ENCODE measurements at regions not wholly inside any gene's neighbourhood (a gene's known extent, or its start where the extent isn't known, plus 50 kb on each side); places are given as distances from the start of the nearest gene placed in this dataset.

DNA sequence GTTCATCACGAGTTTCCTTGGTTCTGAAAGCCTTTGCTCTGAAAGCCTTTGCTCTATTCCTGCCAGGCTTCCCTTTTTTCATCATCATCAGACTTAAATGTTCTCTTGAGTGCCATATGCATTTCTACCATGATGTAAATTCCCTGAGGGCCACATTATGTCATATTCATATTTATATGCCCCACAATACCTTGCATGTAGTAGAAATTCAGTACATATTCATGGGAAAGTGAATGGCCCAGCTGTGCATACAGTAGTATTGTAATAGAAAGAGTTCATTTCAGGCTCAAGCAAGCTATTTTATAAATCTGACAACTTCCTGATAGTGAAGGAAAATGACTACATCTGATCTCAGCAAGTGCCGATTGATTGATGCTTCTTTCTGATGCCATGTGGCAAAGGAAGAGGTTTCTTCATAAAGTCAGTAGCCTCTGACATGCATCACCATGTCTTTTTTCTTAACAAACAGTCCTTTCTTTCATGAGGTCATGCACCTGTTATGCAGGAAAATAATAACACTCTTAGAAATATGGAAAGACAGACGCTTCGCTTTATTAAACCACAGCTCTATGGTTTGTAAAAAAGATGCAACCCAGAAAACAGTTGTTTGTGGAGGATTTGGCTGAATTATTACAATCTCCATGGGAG lies 308.7 kb downstream of the SAMD5 start:
- no peak for DNase-seq (ENCODE audit: low spot score)

DNA sequence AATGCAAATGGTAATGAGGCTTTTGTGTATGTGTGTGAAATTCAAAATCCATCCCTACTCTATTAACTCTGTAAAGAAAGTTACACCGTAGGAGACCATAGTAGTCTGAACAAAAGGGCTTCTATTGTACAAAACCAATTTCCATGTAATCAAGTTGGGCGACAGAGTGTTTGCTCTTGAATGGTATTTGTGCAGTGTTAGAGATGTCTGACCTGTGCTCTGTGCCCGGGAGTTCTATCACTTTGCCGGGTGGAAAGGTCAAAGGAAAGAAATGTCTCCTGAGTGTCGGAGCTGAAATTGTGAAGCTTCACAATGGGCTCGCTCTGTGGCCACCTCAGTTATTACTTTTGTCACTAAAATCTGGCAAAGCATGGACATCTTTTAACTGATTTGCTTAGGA lies 312.0 kb downstream of the SAMD5 start:
- DNase-seq (ENCODE audit: low spot score): no peak

DNA sequence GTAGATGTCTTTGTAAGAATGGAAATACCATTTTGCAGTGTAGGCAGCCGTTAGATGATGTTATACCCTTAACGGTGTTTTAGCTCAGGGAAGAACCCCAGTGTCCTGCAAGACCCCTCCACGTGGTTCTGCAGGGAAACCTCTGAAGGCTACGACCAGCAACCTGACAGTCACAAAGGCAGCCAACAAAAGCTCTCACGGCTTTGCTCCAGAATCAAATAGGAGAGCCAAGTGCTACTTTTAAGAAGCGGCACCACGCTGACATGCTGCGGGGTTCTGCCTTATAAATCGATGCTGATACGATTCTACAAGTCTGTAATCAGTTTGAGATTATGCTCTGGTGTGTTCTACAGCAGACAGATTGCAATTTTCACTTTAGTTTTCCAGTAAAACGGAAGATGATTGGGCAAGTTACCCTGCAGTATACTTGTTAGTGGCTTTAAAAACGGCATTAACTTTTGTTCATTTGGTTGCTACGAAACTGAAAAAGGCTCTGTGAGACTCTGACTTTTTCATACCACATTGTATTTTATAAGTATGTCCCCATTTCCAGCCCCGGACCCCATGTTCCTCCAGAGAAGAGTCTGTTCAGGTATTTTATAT lies 312.9 kb downstream of the SAMD5 start:
- DNase-seq (ENCODE audit: low spot score): no peak

DNA sequence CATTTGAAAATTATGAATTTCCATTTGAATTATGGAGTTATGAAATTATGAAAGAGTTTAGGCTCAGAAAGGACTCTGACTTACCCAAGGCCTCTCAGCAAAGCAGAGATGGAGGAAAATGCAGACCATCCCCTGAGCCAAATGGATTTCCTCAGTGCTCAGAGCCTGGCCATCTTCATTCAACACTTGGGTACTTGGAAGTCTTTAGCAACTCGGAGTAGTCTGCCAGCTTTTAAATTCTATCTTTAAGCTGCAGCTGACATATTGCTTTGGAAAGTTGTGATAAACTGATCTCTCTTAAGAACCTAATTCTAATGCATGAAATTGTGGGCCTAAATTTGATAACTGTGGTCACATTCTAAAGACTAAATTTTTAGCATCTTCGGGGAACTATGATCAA lies 315.4 kb downstream of the SAMD5 start:
- DNase-seq (ENCODE audit: low spot score): no peak

DNA sequence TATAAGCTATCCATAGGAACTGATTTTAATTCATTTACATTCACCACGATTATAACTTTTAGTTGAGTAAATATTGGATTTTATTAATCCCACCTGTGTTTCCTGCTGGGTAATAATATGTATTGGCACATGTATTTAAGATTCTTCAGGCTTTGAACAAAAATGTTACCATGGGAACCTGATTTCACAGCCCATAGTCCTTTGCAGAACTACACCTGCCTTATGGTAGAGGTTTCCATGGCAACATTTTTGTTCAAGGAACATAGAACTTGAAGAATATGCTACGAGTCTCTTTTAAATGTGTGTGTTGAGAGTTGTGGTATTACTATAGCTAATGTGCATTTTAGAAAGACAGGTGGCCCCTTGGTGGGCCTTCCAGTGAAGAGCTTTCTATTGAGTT lies 317.4 kb downstream of the SAMD5 start:
- no peak for DNase-seq (ENCODE audit: low spot score)

DNA sequence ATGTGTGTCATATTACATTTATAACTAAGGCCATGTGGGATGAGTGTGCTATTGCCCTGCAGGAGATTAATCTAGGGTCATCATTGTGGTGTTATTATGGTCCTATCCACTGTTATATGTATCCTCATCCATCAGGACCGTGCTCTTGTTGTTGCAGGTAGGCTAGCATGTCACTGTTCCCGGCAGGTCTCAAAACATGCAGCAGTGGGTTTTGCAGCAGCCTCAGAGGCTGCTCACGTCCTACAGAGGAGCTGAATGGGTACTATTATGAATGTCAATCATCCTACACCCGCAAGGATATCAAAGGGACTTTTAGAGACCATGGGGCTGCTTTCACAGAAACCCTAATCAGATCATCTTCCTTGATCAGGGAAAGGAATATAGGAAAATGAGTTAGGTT lies 318.2 kb downstream of the SAMD5 start:
- no peak for DNase-seq (ENCODE audit: low spot score)

DNA sequence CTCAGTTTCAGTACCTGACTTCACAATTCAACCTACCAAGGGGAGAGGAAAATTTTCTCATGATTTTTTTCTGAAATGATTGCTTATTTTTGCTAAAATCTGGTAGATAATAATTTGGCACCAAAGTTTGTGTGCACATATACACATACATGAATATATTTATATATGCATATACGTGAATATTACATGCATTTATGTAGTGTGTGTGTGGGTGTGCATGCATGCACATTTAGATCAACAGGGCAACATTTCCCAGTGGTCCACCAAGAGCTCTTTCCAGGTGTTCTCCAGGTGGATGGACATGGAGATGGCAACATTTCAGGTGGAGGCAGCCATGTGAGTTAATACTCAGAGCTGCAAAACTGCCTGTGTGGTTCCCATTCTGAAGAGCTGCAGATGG lies 320.9 kb downstream of the SAMD5 start:
- no peak for DNase-seq (ENCODE audit: low spot score)

DNA sequence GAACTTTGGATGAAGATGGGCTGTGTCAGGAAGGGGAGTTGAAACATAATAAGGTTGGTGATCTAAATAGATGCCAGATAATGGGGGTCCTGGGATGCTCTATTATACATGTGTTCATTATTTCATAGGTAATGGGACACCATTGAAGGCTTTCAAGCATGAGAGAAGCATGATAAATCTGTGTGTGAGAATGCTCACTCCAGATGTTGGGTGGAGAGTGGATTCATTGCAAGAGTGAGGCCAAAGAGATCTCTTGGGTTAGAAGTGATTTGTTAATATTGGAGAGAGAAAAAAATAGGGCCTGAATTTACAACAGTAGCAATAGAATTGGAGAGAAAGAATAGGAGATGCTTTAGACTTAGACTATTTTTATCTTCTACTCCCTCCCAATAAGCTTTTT lies 321.3 kb downstream of the SAMD5 start:
- DNase-seq (ENCODE audit: low spot score): no peak

DNA sequence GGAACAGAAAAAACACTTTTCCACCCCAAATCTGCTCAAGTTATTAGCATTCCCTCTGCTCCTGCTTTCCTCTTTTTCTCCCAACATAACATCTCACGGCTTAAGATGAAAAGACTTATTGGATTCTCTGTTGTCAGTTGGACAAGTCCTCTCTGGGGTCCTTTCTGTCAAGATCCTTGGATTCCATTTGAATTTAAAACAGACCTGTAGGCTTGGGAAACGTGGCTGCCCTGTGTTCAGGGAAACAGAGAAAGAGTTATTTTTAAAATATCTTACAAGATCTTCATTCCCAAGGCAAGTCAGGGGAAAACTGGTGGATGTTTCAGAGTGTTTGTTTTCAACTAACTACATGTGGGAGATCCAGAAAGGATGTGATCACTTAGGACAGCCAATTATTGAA lies 322.9 kb downstream of the SAMD5 start:
- no peak for DNase-seq (ENCODE audit: low spot score)

DNA sequence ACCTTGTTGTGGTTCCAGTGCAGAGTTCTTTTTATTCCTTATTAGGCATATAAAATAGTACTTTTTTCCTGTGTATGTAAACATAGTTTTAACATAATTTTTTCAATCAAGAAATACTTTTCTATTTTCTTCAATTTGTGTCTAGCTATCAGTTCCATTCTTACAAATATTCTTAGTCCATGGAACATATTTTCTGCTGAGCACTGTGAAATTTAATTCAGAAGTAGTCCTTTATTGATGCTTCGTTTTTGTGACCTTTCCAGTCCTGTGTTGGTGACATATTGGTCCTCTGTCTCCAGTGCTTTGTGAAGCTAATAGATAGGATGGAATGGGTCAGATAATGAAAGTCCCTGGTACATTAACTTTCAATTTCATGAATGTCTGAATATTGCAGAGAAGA lies 325.1 kb downstream of the SAMD5 start:
- DNase-seq (ENCODE audit: low spot score): no peak

DNA sequence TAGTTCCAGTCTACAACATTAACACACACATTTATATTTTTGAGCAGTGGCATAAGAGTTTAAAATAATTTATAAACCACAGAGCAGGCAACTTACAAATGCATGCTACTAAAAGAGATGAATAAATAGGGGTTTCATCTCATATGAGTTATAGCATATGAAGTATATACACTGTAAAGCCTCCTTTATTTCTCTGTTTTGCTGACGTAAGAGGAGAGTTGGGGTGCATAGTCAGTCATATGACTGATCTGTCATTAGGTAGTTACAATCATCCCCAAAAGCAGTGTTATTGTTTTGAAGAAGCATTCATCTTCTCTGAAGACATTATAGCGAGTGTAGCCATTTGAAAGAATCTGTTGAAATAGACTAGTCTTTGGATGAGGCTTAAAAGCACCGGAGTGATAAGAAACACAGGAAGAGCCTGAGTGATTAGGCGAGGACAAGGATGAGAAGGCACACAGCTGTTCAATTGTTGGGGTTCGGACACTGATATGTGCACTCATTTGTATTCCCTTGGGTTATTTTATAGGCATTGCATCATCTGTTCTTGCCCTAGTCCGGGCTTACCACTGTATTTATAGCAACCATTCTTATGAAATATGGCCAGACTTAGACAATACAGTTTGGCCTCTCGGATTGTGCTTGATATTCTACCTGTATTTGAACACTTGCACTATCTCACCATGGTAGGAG lies 325.7 kb downstream of the SAMD5 start:
- DNase-seq (ENCODE audit: low spot score): no peak

DNA sequence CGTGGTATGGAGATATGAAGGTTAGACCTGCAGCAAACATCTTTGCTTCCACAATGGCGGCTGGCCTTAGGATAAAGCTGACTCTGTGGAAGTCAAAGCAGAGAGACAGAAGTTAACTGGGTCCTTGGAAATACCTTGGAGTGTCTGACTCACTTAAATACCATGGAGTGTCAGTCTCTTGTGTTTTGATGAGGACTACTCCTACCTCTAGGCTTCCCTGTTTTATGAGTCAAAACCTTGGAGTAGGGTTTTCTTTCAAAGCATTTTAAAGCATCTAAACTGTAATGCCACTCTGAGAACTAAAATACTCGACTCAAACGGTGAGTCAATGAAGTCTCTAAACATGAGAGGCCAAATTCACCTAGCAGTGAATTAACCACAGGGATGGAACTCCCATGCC lies 329.1 kb downstream of the SAMD5 start:
- no peak for DNase-seq (ENCODE audit: low spot score)

DNA sequence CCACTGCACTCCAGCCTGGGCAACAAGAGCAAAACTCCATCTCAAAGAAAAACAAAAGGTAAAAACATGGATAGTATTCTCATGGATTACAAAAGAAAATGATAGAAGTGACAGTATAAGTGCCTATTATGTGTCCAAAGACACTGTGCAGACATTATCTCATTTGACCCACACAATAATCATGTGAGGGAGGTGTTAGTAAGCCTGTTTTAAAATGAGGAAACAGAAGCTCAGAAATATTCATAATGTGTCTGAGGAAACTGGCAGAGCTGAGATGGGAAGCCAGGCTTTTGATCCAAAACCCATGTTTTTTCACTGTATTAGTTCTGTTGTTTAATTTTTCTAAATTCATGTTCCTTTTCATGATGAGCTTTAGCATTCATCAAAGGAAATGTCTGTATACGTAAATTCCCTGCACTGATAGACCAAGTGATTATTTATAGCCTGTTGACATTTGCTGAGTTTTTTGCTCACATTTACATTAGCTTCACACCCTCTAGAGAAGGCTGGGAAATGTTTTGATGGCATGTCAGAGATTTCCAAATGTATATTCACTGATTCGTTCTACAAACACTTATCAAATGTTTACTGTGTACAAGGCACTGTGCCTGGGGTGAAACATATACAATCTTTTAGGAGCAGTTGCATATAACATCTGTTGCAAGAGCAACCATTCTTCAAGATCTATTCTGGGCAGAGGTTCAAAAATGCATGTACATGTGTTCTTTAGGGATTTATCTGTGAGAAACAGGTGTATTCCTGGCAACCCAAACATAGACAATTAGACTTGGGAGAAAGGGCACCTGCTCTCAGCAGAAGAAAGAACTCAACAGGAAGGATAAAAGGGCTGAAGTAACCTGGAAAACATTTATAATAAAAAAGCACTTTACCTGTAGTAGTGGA lies 331.5 kb downstream of the SAMD5 start:
- DNase-seq (ENCODE audit: low spot score): no peak

DNA sequence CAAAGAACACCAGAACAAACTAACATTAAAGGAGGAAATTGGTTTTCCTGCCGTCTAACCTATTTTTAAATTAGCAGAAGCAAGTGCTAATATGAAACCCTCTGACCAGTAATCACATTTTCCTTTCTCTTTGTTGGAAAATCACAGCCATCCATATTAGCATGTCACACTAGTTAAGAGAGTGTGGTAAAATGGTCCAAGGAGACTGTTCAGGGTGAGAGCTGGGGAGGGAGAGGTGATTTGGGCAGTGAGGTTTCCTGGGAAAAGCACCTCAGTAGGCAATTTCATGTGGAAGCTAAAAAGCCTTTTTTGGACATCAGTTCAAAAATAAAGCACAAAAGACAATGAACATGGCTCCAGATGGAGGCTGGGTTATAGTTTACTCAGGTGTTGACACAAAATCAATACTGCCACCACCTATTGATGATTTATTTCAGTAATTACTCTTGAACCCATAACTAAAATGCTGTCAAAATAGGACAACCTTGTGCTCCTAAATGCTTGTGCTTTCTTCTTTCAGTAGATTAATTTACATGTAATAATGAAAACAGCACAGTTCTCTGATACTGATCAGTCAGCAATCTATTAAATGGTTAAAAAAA lies 333.2 kb downstream of the SAMD5 start:
- no peak for DNase-seq (ENCODE audit: low spot score)

DNA sequence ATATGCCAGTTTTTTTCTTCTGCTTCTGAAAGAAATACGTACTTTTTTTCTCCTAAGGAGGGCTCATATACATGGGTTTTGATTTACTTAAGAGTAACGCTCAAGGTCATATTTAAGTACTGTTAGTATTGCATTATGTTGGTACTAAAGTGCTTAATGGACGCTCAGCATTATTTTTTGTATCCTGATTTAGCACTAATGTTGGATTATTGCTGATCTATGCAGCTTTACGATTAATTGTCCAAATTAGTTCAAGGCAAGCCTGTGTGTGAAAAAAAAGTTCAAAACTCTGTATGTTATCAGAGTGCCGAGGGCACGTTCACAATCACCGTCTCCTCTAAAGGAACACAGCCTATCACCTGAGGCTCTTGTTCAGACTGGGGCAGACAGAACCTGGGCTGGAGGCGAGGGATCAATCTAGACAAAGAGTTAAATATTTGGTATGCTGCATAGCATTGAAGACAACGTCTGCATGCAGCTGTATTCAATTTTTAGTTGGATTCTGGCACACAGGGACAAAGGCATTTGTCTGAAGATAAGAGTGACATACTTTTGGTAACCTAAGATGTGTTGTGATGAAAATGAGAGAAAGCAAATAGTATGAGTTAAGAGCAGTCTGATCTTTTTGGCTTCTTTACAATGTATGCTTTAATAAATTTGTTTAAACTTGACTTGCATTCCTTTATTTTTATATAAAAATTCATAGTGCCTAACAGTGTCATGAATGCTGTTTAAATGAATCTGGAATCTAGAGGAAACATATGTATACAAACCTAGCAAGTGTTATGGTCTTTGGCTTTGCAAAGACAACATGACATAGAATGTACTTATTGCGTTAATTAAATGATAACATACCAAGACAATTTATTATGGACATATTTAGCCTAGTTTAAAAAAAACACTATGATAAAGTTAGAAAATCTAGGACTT lies 341.2 kb downstream of the SAMD5 start:
- DNase-seq (ENCODE audit: low spot score): no peak

DNA sequence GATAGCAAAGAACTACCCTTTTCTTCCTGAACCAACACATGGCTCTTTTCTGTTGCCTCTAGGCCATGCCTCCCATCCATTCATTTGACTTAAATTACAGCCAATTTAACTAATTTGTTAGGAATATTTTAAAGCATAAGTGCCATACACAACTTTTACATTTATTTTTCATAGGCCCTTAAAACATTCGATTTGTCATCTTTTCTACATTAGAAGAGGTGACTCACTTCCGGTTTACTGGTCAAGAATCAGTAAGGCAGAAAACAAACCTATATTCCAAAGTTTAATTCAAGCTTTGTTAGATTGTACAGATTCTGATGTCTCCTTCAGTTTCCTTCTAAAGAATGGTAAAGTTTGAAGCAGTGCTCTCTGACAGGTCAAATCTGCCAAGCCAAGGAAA lies 344.3 kb downstream of the SAMD5 start:
- no peak for DNase-seq (ENCODE audit: low spot score)

DNA sequence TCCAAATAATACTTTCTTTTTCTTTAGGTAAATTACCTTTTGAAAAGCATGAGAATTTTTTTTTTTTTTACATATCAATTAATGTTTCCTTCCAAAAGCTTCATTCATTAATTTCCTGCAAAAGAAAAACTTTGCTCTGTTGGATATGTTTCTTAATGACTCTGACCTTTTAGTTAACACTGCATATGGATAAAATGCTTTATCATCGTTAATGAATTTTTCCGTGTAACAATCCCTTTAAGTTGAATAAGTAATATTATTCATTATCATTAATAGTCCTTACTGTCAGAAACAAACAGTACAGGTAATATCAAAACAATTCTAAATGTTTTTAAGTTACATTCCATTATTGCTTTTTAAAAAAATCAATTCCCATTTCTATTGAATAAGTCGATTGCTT lies 345.1 kb downstream of the SAMD5 start:
- no peak for DNase-seq (ENCODE audit: low spot score)

DNA sequence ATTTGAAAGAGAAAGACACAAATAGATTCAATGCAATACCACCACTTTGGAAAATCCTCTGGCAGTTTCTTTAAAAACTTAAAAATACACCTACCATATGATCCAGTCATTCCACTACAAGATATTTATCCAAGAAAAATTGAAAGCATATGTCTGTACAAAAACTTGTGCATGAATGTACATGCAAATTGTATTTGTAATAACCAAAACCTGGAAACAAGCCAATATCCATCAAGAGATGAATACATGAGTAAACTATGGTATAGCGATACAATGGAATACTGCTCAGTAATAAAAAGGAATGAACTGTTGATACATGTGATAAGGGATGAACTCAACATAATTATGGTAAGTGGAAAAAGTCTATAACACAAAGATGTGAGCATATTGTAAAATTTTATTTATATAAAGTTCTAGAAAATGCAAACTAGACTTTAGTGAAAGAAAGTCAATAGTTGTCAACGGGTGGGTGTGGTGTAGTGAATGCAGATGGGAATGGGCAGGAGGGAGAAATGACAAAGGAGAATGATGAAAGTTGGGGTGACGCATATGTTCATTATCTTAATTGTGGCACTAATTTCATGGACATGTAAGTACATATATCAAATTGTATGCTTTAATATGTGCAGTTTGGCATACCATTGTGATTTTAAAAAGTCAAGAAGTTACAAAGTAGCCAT lies 347.5 kb downstream of the SAMD5 start:
- no peak for DNase-seq (ENCODE audit: low spot score)

DNA sequence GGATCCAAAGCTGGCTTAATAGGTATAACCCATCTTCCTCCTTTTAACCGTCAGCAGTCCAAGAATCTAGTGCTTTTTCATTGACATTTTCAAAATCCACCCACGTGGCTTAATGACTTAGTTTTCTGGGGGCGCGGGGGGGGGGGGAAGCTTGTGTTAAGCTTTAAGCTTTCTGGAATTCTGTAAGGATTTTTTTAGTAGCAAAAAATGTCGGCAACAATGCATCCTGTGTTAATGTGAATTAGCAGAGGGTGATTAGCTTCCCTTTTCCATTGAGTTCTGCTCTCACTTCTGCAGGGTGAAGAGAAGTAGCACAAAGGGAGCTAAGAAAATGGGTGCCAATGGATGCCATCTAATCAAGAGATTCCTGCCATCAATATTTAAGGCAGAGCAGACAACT lies 348.2 kb downstream of the SAMD5 start:
- DNase-seq (ENCODE audit: low spot score): no peak

DNA sequence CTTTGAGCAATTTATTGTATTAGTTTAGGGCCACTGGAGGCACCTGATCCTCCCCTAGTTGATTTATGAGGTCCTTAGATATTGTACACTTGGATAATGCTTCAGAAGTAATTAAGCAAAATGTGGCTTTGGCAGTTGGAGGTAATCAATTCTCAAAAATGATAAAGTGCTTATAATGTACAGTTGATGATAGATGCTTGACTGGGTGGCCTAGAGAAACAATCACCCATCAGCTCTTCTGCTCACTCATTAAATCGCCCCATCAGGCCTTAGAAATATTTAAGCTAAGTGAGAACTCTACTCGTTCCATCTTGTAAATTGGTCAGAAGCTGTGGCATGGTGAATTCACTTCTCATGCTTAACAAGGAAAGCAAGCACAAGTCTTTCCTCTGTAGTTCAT lies 349.9 kb downstream of the SAMD5 start:
- no peak for DNase-seq (ENCODE audit: low spot score)
